MCF 10A (cell line): ENCODE measurements at regions not wholly inside any gene's neighbourhood (a gene's known extent, or its start where the extent isn't known, plus 50 kb on each side); places are given as distances from the start of the nearest gene placed in this dataset.
A peak's percentile ranks its signal among the peaks of the same experiment; 100 is the strongest.

ENCODE experiments used
- BruUV-seq: library from RNA; stranded (reverse); fragments of 400-500 nt; replicated peaks from 2 replicates; lab custom pipeline; 2021; lab: Mats Ljungman, UMichigan
- CTCF ChIA-PET: fragments of 300-600 bp; sonication (Branson Sonifier 250); formaldehyde crosslinking; extraction: SDS; loops from one replicate; lab custom pipeline; 2021; ENCODE audit warnings: antibody characterized with exemption, inconsistent platforms; lab: Yijun Ruan, JAX
- POLR2A ChIA-PET: fragments of 300-600, 350-650 bp; sonication (Branson Sonifier 250); formaldehyde crosslinking; extraction: SDS; loops from one replicate; lab custom pipeline; 2020; ENCODE audit warnings: antibody characterized with exemption, inconsistent platforms; lab: Yijun Ruan, JAX
- DNase-seq: peaks from one replicate; pipeline ENCODE4 v3.0.0-alpha.2; 2018; ENCODE audit not compliant: unreplicated experiment
- H3K27ac Mint-ChIP-seq: one replicate; pipeline ENCODE4 v1.8.0; 2022; ENCODE audit warnings: mild to moderate bottlenecking, low read depth, mixed read lengths; ENCODE audit not compliant: unreplicated experiment
- H3K27me3 Mint-ChIP-seq: one replicate; pipeline ENCODE4 v1.8.0; 2022; ENCODE audit warnings: mixed read lengths; ENCODE audit not compliant: insufficient read depth, unreplicated experiment
- H3K36me3 Mint-ChIP-seq: one replicate; pipeline ENCODE4 v1.8.0; 2022; ENCODE audit warnings: mild to moderate bottlenecking, moderate library complexity, mixed read lengths; ENCODE audit not compliant: insufficient read depth, unreplicated experiment
- H3K4me1 Mint-ChIP-seq: one replicate; pipeline ENCODE4 v1.8.0; 2022; ENCODE audit warnings: mixed read lengths; ENCODE audit not compliant: insufficient read depth, unreplicated experiment
- H3K4me3 Mint-ChIP-seq: one replicate; pipeline ENCODE4 v1.8.0; 2022; ENCODE audit warnings: mild to moderate bottlenecking, moderate library complexity, mixed read lengths; ENCODE audit not compliant: unreplicated experiment
- H3K9me3 Mint-ChIP-seq: one replicate; pipeline ENCODE4 v1.8.0; 2022; ENCODE audit warnings: mixed read lengths; ENCODE audit not compliant: unreplicated experiment
- CTCF ChIP-seq: fragments of 200-600 bp; IDR thresholded peaks from one replicate; pipeline ENCODE4 v1.8.0; 2022; ENCODE audit warnings: antibody characterized with exemption, mild to moderate bottlenecking; ENCODE audit not compliant: unreplicated experiment
- intact Hi-C: fragments of 100-400 bp; cut with micrococcal nuclease; formaldehyde crosslinking; loops from 2 replicates; pipeline ENCODE4 v1.14.1; 2022

- no peaks in the 10 kb centered on the region for H3K9me3 Mint-ChIP-seq
- DNase-seq, result peak; percentile 65
- no peak overlapping the region for H3K4me3 Mint-ChIP-seq
- CTCF ChIA-PET, result interaction anchor here (0.6 to 1.1 kb wide), 4 partner anchors 13 to 1270 kb away, joined by 3 to 4 read pairs (median 3); no protein-coding TSS in a partner anchor
- H3K27me3 Mint-ChIP-seq, result no peaks in the 10 kb centered on the region
- peak overlapping the region; percentile 41 for H3K27ac Mint-ChIP-seq
- H3K4me1 Mint-ChIP-seq, result peaks cover 38% of the 10 kb centered on the region
- H3K36me3 Mint-ChIP-seq, result no peaks in the 10 kb centered on the region
- intact Hi-C loops, result loop anchor here (5.0 kb wide), 1 partner anchor 77 kb away; no protein-coding TSS in a partner anchor
- no peak for TF ChIP-seq CTCF
- no TSS peak for BruUV-seq
- POLR2A ChIA-PET, result interaction anchor here (0.6 to 1.3 kb wide), 3 partner anchors 9 to 346 kb away, joined by 3 read pairs; no protein-coding TSS in a partner anchor
Measured at GRCh38 chr5:53249529-53250200, 140.1 kb upstream of the MOCS2 start.

- peak overlapping the region; percentile 41 for H3K27ac Mint-ChIP-seq
- ChIA-PET POLR2A (interaction anchor here (0.6 to 1.2 kb wide), 2 partner anchors 79 to 346 kb away, joined by 3 read pairs; no protein-coding TSS in a partner anchor), CTCF (interaction anchor here (0.6 to 1.1 kb wide), 3 partner anchors 56 to 1270 kb away, joined by 3 read pairs; no protein-coding TSS in a partner anchor)
- H3K4me3 Mint-ChIP-seq, result no peak overlapping the region
- H3K36me3 Mint-ChIP-seq, result no peaks in the 10 kb centered on the region
- H3K4me1 Mint-ChIP-seq, result peaks cover 38% of the 10 kb centered on the region
- no TSS peak for BruUV-seq
- no peaks in the 10 kb centered on the region for H3K9me3 Mint-ChIP-seq
- TF ChIP-seq CTCF, result no peak
- DNase-seq, result no peak
- intact Hi-C loops, result no loop called here
- H3K27me3 Mint-ChIP-seq, result no peaks in the 10 kb centered on the region
Measured at GRCh38 chr5:53250201-53250550, 140.6 kb upstream of the MOCS2 start.

GRCh38 chr5:53253421-53253871 is 143.9 kb upstream of the MOCS2 start:
- CTCF ChIA-PET, result interaction anchor here (0.6 kb wide), 1 partner anchor 532 kb away, joined by 8 read pairs; no protein-coding TSS in a partner anchor
- no TSS peak for BruUV-seq
- peaks cover 46% of the 10 kb centered on the region for H3K4me1 Mint-ChIP-seq
- H3K9me3 Mint-ChIP-seq, result no peaks in the 10 kb centered on the region
- intact Hi-C loops, result no loop called here
- no peaks in the 10 kb centered on the region for H3K27me3 Mint-ChIP-seq
- no peak for DNase-seq
- H3K27ac Mint-ChIP-seq, result peak overlapping the region; percentile 4
- H3K4me3 Mint-ChIP-seq, result no peak overlapping the region
- POLR2A ChIA-PET, result no interaction called here
- no peak for TF ChIP-seq CTCF
- no peaks in the 10 kb centered on the region for H3K36me3 Mint-ChIP-seq

GRCh38 chr5:53256746-53257145 is 147.2 kb upstream of the MOCS2 start:
- H3K4me1 Mint-ChIP-seq, result peaks cover 32% of the 10 kb centered on the region
- peak overlapping the region; percentile 74 for H3K27ac Mint-ChIP-seq
- TF ChIP-seq CTCF, result no peak
- no peaks in the 10 kb centered on the region for H3K36me3 Mint-ChIP-seq
- H3K4me3 Mint-ChIP-seq, result no peak overlapping the region
- BruUV-seq, result no TSS peak
- no peaks in the 10 kb centered on the region for H3K27me3 Mint-ChIP-seq
- CTCF ChIA-PET, result interaction anchor here (0.6 kb wide), 1 partner anchor 217 kb away, joined by 3 read pairs; no protein-coding TSS in a partner anchor
- POLR2A ChIA-PET, result interaction anchor here (0.6 to 1.9 kb wide), 3 partner anchors 9 to 43 kb away, joined by 3 to 6 read pairs (median 3); no protein-coding TSS in a partner anchor
- DNase-seq, result peak; percentile 41
- intact Hi-C loops, result no loop called here
- no peaks in the 10 kb centered on the region for H3K9me3 Mint-ChIP-seq
